Parathyroid adenoma (tissue), 2 donors: ENCODE measurements at regions not wholly inside any gene's neighbourhood (a gene's known extent, or its start where the extent isn't known, plus 50 kb on each side); places are given as distances from the start of the nearest gene placed in this dataset.
"Not testable (repeated sequence)": the region's sequence is repeated elsewhere in the genome, so short reads cannot be mapped to it uniquely, and the experiment has no call there.

Experiments
- H2AFZ ChIP-seq: fragments of 300-600 bp; sonication (generic); one replicate; pipeline ENCODE4 v1.7.0; 2017; ENCODE audit warnings: antibody characterized with exemption, mild to moderate bottlenecking
- H3K27ac ChIP-seq: fragments of 300-600 bp; sonication (generic); one replicate; pipeline ENCODE4 v1.7.0; 2017
- H3K27me3 ChIP-seq: fragments of 300-600 bp; sonication (generic); one replicate; pipeline ENCODE4 v1.7.0; 2017; ENCODE audit warnings: low read length; ENCODE audit not compliant: control insufficient read depth, insufficient read depth
- H3K36me3 ChIP-seq: fragments of 300-600 bp; sonication (generic); one replicate; pipeline ENCODE4 v1.7.0; 2017; ENCODE audit warnings: low read length; ENCODE audit not compliant: control insufficient read depth, insufficient read depth
- H3K4me1 ChIP-seq: fragments of 300-600 bp; sonication (generic); one replicate; pipeline ENCODE4 v1.7.0; 2017; ENCODE audit warnings: control low read depth
- H3K4me2 ChIP-seq: fragments of 300-600 bp; sonication (generic); one replicate; pipeline ENCODE4 v1.7.0; 2017; ENCODE audit warnings: low read length
- H3K4me3 ChIP-seq: fragments of 300-600 bp; sonication (generic); one replicate; pipeline ENCODE4 v1.7.0; 2017; ENCODE audit warnings: low read depth, low read length
- H3K79me2 ChIP-seq: fragments of 300-600 bp; sonication (generic); one replicate; pipeline ENCODE4 v1.7.0; 2017; ENCODE audit warnings: control low read depth
- H3K9ac ChIP-seq: fragments of 300-600 bp; sonication (generic); one replicate; pipeline ENCODE4 v1.7.0; 2017; ENCODE audit warnings: mild to moderate bottlenecking
- H3K9me3 ChIP-seq: fragments of 300-600 bp; sonication (generic); one replicate; pipeline ENCODE4 v1.7.0; 2017; ENCODE audit warnings: low read length; ENCODE audit not compliant: control insufficient read depth
- TF ChIP-seq, protein P1 (sequence below): fragments of 300-600 bp; sonication (generic); IDR thresholded peaks from one replicate; pipeline ENCODE4 v1.7.0; 2017; ENCODE audit warnings: antibody characterized with exemption, mild to moderate bottlenecking
- donor health status: primary hyperparathyroidism.

- Histone ChIP-seq H3K36me3 (no peaks in the 10 kb centered on the region), H3K27ac (no peak overlapping the region)
Measured at GRCh38 chr10:44105696-44106095, 279.2 kb downstream of the CXCL12 start.

DNA sequence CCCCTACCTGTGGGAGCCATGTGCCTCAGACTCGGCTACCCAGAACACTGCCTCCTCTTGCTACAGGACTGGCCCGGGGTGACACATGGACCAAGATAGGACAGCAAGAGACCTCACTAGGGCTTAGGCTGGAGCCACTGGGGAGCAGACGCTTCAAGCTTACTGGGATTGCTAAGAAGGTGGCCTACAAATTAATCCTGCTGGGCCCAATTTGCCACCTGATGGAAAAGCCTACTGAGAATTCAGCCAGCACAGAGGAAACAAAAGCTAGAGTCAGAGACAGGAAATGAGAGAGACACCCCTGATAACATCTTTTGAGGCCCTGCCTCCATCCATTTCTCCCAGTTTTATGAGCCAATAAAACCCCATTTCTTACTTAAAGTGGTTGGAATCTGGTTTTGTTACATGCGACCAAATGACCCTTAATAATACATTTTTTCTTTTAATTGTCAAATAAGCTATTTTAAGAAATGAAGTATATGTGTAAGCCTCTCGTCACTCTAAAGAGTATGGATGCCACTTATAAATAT is 282.1 kb downstream of the CXCL12 start:
- Histone ChIP-seq H3K9me3 (no peaks in the 10 kb centered on the region), H3K27ac (no peak overlapping the region), H3K36me3 (no peaks in the 10 kb centered on the region), H3K27me3 (no peaks in the 10 kb centered on the region), H3K9ac (no peak overlapping the region), H3K4me1 (no peaks in the 10 kb centered on the region), H2AFZ (no peak overlapping the region), H3K4me2 (no peak overlapping the region), H3K79me2 (no peaks in the 10 kb centered on the region), H3K4me3 (no peak overlapping the region)
- TF ChIP-seq, protein P1, sequence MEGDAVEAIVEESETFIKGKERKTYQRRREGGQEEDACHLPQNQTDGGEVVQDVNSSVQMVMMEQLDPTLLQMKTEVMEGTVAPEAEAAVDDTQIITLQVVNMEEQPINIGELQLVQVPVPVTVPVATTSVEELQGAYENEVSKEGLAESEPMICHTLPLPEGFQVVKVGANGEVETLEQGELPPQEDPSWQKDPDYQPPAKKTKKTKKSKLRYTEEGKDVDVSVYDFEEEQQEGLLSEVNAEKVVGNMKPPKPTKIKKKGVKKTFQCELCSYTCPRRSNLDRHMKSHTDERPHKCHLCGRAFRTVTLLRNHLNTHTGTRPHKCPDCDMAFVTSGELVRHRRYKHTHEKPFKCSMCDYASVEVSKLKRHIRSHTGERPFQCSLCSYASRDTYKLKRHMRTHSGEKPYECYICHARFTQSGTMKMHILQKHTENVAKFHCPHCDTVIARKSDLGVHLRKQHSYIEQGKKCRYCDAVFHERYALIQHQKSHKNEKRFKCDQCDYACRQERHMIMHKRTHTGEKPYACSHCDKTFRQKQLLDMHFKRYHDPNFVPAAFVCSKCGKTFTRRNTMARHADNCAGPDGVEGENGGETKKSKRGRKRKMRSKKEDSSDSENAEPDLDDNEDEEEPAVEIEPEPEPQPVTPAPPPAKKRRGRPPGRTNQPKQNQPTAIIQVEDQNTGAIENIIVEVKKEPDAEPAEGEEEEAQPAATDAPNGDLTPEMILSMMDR = no peak

More at GRCh38 chr10:44105696-44106095, 279.2 kb downstream of the CXCL12 start:
- H3K9ac ChIP-seq = no peak overlapping the region
- no peaks in the 10 kb centered on the region for H3K79me2 ChIP-seq
- no peaks in the 10 kb centered on the region for H3K27me3 ChIP-seq
- no peaks in the 10 kb centered on the region for H3K4me1 ChIP-seq
- no peak overlapping the region for H3K4me3 ChIP-seq
- no peak overlapping the region for H3K4me2 ChIP-seq
- TF ChIP-seq, protein P1 = no peak
- no peak overlapping the region for H2AFZ ChIP-seq
- H3K9me3 ChIP-seq = no peaks in the 10 kb centered on the region

DNA sequence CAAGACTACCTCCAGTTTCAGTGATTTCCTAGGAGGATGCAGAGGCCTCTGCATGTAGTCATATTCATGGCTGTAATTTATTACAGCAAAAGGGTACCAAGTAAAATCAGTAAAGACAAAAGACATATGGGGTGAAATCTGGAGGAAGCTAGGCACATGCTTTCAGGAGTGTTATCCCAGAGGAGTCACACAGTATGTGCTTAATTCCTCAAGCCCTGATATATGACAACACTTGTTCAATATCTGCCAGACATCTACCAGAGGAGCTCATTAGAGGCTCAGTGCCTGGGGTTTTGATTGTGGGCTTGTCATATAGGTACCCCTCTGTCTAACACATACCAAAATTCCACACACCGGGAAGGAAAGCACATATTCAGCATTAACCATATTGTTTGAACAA is 283.8 kb downstream of the CXCL12 start:
- H3K4me3 ChIP-seq = no peak overlapping the region
- no peaks in the 10 kb centered on the region for H3K4me1 ChIP-seq
- H3K4me2 ChIP-seq = no peak overlapping the region
- H3K9me3 ChIP-seq = no peaks in the 10 kb centered on the region
- H3K27me3 ChIP-seq = no peaks in the 10 kb centered on the region
- TF ChIP-seq, protein P1 = no peak
- H3K79me2 ChIP-seq = no peaks in the 10 kb centered on the region
- H3K36me3 ChIP-seq = no peaks in the 10 kb centered on the region
- H2AFZ ChIP-seq = no peak overlapping the region
- no peak overlapping the region for H3K27ac ChIP-seq
- H3K9ac ChIP-seq = no peak overlapping the region

- no peak overlapping the region for H3K4me3 ChIP-seq
- no peaks in the 10 kb centered on the region for H3K27me3 ChIP-seq
- H3K9me3 ChIP-seq = no peaks in the 10 kb centered on the region
- no peaks in the 10 kb centered on the region for H3K79me2 ChIP-seq
- no peaks in the 10 kb centered on the region for H3K4me1 ChIP-seq
- no peaks in the 10 kb centered on the region for H3K36me3 ChIP-seq
- TF ChIP-seq, protein P1 = no peak
- H3K27ac ChIP-seq = no peak overlapping the region
- no peak overlapping the region for H3K4me2 ChIP-seq
- H3K9ac ChIP-seq = no peak overlapping the region
- no peak overlapping the region for H2AFZ ChIP-seq
Measured at GRCh38 chr10:44099511-44099910, 285.4 kb downstream of the CXCL12 start.

GRCh38 chr10:44096217-44096616 is 288.7 kb downstream of the CXCL12 start:
- not testable (repeated sequence) for H3K9me3 ChIP-seq, H3K27me3 ChIP-seq, H3K4me1 ChIP-seq, H3K36me3 ChIP-seq, H3K4me2 ChIP-seq, H2AFZ ChIP-seq, H3K4me3 ChIP-seq, H3K27ac ChIP-seq, H3K79me2 ChIP-seq, H3K9ac ChIP-seq
